ENCODE measurements at regions not wholly inside any gene's neighbourhood (a gene's known extent, or its start where the extent isn't known, plus 50 kb on each side); places are given as distances from the start of the nearest gene placed in this dataset.
"Not testable (repeated sequence)": the region's sequence is repeated elsewhere in the genome, so short reads cannot be mapped to it uniquely, and the experiment has no call there.

DNA sequence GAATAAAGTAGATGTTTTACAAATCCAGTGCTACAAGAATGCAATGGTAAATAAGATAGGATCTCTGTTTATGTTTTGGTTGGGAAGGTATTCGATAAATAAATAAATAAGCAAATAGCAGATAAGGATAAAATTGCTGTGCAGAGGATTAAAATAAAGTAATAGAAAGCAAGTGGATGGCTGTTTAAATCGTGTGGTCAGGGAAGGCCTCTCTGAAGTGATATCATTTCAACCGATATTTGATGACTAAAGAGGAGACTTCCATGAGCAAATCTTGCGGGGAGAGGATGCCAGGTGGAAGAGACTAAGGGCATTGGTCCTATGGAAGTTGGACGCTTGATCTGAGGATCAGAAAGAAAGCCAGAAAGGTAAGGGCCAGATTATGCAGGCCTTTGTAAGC lies 92.0 kb upstream of the CCN2 start:
- FAIRE-seq (no peak), DNase-seq (no peak)
- WGBS, 3 donors: 73 to 87% (median 79%) methylated on average over 5 of the region's 5 CpGs
- H3K36me3 ChIP-seq (ENCODE audit: control insufficient read depth in 3 of 3, insufficient read depth in 2 of 3, low read depth in 1 of 3, low read length in 3 of 3): no peaks in the 10 kb centered on the region
- H3K4me3 ChIP-seq (ENCODE audit: low read depth in 1 of 3, low read length in 3 of 3): no peak overlapping the region
- peaks cover 0 to 2% (median 0%) of the 10 kb centered on the region in 3 donors for H3K27me3 ChIP-seq (ENCODE audit: control insufficient read depth in 3 of 3, insufficient read depth in 3 of 3, low read length in 3 of 3)
- peaks cover 0 to 4% of the 10 kb centered on the region in 2 donors for H3K9me3 ChIP-seq (ENCODE audit: control insufficient read depth in 2 of 2, insufficient read depth in 1 of 2, low read depth in 1 of 2, low read length in 1 of 2)
- H3K4me1 ChIP-seq (ENCODE audit: control insufficient read depth in 3 of 3, insufficient read depth in 2 of 3, low read depth in 1 of 3, low read length in 2 of 3): no peaks in the 10 kb centered on the region
- no peak overlapping the region for H3K27ac ChIP-seq (ENCODE audit: low read depth in 1 of 3, low read length in 2 of 3)

DNA sequence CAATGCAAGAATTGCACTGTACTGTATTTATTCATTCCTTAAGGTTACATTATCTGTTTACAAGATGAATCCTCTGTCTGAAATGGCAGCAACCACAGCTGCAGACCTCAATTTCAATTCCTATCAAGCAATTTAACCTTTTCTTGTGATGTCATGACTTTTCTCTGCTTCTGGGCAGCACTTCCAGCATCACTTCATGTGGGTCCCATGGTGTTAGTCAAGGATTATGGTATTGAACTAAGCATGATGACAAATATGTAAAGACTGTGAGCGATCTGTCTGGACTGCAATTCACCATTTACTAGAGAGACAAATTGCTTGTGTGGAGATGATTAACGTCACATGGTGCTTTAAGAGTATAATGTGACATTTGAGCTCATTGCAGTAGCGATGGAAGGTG lies 90.5 kb upstream of the CCN2 start:
- DNase-seq (no peak), FAIRE-seq (no peak)
- Histone ChIP-seq H3K27me3 (ENCODE audit: control insufficient read depth in 3 of 3, insufficient read depth in 3 of 3, low read length in 3 of 3) (no peaks in the 10 kb centered on the region), H3K27ac (ENCODE audit: low read depth in 1 of 3, low read length in 2 of 3) (no peak overlapping the region), H3K9me3 (ENCODE audit: control insufficient read depth in 2 of 2, insufficient read depth in 1 of 2, low read depth in 1 of 2, low read length in 1 of 2) (peaks cover 0 to 4% of the 10 kb centered on the region in 2 donors), H3K4me1 (ENCODE audit: control insufficient read depth in 3 of 3, insufficient read depth in 2 of 3, low read depth in 1 of 3, low read length in 2 of 3) (no peaks in the 10 kb centered on the region), H3K36me3 (ENCODE audit: control insufficient read depth in 3 of 3, insufficient read depth in 2 of 3, low read depth in 1 of 3, low read length in 3 of 3) (no peaks in the 10 kb centered on the region), H3K4me3 (ENCODE audit: low read depth in 1 of 3, low read length in 3 of 3) (no peak overlapping the region)
- 89 to 92% (median 90%) methylated on average over 3 of the region's 3 CpGs for WGBS, 3 donors

DNA sequence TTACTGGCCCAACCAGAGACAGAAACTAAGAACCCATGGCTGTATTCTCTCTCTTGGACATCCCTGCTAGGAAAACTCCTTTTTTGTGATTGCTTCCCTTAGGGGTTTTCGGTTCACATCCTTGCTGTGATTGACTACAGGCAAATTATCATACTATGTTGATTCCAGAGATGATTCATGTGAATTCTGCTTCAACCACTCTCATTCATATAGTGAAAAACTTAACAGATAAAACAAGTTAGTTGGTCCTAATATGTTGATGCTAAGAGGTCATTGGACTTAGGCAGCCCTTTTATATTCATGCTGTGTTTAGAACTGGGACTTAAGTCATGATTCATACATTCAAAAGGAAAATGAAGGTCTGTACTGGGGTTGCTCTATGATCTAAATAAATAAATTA lies 76.9 kb upstream of the CCN2 start:
- no peak overlapping the region for H3K4me3 ChIP-seq (ENCODE audit: low read depth in 1 of 3, low read length in 3 of 3)
- no peak for FAIRE-seq
- H3K9me3 ChIP-seq (ENCODE audit: control insufficient read depth in 2 of 2, insufficient read depth in 1 of 2, low read depth in 1 of 2, low read length in 1 of 2): no peaks in the 10 kb centered on the region
- no peaks in the 10 kb centered on the region for H3K4me1 ChIP-seq (ENCODE audit: control insufficient read depth in 3 of 3, insufficient read depth in 2 of 3, low read depth in 1 of 3, low read length in 2 of 3)
- H3K36me3 ChIP-seq (ENCODE audit: control insufficient read depth in 3 of 3, insufficient read depth in 2 of 3, low read depth in 1 of 3, low read length in 3 of 3): no peaks in the 10 kb centered on the region
- H3K27ac ChIP-seq (ENCODE audit: low read depth in 1 of 3, low read length in 2 of 3): no peak overlapping the region
- no peaks in the 10 kb centered on the region for H3K27me3 ChIP-seq (ENCODE audit: control insufficient read depth in 3 of 3, insufficient read depth in 3 of 3, low read length in 3 of 3)
- 74 to 93% (median 91%) methylated on average over 1 of the region's 1 CpG for WGBS, 3 donors
- DNase-seq: no peak

DNA sequence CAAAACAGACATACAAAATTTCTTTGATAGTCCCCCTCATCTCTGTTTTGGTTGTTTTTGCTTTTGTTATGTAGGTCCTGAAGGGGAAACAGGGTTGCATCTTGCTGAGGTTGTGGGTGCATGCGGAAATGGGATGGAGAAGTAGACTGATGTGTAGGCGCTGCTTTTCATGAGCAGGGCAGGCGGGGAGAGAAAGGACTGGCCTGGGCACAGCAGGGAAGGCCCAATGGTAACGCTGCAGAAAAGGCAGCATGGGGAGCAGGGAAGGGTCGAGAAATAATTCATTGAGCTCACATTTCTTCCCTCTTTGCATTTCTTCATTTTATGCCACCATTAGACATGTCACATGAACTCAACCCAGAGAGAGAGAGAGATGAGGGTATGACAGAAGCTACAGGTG lies 74.3 kb upstream of the CCN2 start:
- H3K36me3 ChIP-seq (ENCODE audit: control insufficient read depth in 3 of 3, insufficient read depth in 2 of 3, low read depth in 1 of 3, low read length in 3 of 3): no peaks in the 10 kb centered on the region
- FAIRE-seq: no peak
- no peak overlapping the region for H3K27ac ChIP-seq (ENCODE audit: low read depth in 1 of 3, low read length in 2 of 3)
- no peak overlapping the region for H3K4me3 ChIP-seq (ENCODE audit: low read depth in 1 of 3, low read length in 3 of 3)
- H3K27me3 ChIP-seq (ENCODE audit: control insufficient read depth in 3 of 3, insufficient read depth in 3 of 3, low read length in 3 of 3): no peaks in the 10 kb centered on the region
- DNase-seq: no peak
- peaks cover 0 to 4% (median 0%) of the 10 kb centered on the region in 3 donors for H3K4me1 ChIP-seq (ENCODE audit: control insufficient read depth in 3 of 3, insufficient read depth in 2 of 3, low read depth in 1 of 3, low read length in 2 of 3)
- 84 to 95% (median 91%) methylated on average over 5 of the region's 5 CpGs for WGBS, 3 donors
- H3K9me3 ChIP-seq (ENCODE audit: control insufficient read depth in 2 of 2, insufficient read depth in 1 of 2, low read depth in 1 of 2, low read length in 1 of 2): no peaks in the 10 kb centered on the region

DNA sequence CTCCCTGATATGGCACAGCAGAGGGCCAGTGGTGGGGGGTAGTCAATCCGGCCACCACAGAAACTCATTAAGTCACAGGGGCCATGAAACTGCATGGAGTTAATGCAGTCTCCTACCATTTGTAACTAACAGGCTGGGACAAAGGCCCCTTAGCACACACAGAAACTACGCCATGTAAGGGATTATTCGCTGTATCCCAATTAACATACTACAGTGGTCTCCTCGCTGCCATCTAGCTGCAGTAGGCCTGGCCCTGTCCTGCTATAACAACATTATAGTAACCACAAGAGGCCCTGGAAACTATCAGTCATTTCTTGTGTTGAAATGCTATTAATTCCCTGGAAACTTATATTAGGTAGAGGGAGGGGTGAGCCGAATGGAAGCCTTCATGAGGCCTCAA lies 72.3 kb upstream of the CCN2 start:
- no peaks in the 10 kb centered on the region for H3K27me3 ChIP-seq (ENCODE audit: control insufficient read depth in 3 of 3, insufficient read depth in 3 of 3, low read length in 3 of 3)
- WGBS, 3 donors: 94 to 97% (median 96%) methylated on average over 5 of the region's 5 CpGs
- no peak for FAIRE-seq
- no peaks in the 10 kb centered on the region for H3K9me3 ChIP-seq (ENCODE audit: control insufficient read depth in 2 of 2, insufficient read depth in 1 of 2, low read depth in 1 of 2, low read length in 1 of 2)
- H3K27ac ChIP-seq (ENCODE audit: low read depth in 1 of 3, low read length in 2 of 3): no peak overlapping the region
- no peak for DNase-seq
- H3K4me3 ChIP-seq (ENCODE audit: low read depth in 1 of 3, low read length in 3 of 3): no peak overlapping the region
- no peaks in the 10 kb centered on the region for H3K36me3 ChIP-seq (ENCODE audit: control insufficient read depth in 3 of 3, insufficient read depth in 2 of 3, low read depth in 1 of 3, low read length in 3 of 3)
- peaks cover 0 to 4% (median 0%) of the 10 kb centered on the region in 3 donors for H3K4me1 ChIP-seq (ENCODE audit: control insufficient read depth in 3 of 3, insufficient read depth in 2 of 3, low read depth in 1 of 3, low read length in 2 of 3)

DNA sequence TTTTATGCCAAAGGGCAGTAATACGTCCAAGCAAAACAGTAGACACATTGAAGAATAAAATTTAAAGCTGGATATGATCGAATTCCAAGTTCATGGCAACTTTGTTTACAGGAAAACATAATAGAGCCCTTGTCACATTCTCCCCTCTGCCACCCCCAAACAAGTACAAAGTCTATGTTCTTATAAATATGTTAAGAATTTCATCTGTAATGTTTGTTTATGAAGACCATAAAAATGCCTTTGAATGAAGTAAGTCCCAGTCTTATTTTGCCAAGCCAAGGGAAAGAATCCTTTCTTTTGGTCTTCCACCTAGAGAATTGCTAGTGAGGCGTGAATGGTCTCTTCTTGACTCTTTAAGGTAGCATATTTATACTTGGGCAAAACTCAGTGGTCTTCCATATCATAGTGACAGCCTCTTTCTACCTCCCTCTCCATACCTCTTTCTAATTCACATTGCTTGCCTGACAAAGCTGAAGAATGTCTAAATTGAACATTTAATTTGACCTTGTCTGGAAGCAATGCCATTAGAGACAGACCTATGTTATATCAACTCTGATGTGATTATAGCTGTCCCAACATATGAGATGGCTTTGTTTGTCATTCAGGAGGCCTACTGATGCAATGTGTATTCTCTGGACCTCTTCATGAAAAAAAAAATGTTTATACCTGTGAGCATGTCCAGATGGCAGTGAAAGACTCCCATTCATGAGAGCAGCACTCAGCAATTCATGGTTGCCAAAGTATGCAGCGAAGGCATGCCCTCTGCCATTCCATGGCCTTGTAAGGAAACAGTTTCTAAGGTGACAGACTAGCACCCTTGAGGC lies 70.6 kb upstream of the CCN2 start:
- Histone ChIP-seq H3K4me3 (ENCODE audit: low read depth in 1 of 3, low read length in 3 of 3) (no peak overlapping the region), H3K27me3 (ENCODE audit: control insufficient read depth in 3 of 3, insufficient read depth in 3 of 3, low read length in 3 of 3) (no peaks in the 10 kb centered on the region), H3K4me1 (ENCODE audit: control insufficient read depth in 3 of 3, insufficient read depth in 2 of 3, low read depth in 1 of 3, low read length in 2 of 3) (peaks cover 0 to 4% (median 0%) of the 10 kb centered on the region in 3 donors), H3K36me3 (ENCODE audit: control insufficient read depth in 3 of 3, insufficient read depth in 2 of 3, low read depth in 1 of 3, low read length in 3 of 3) (no peaks in the 10 kb centered on the region), H3K9me3 (ENCODE audit: control insufficient read depth in 2 of 2, insufficient read depth in 1 of 2, low read depth in 1 of 2, low read length in 1 of 2) (no peaks in the 10 kb centered on the region), H3K27ac (ENCODE audit: low read depth in 1 of 3, low read length in 2 of 3) (no peak overlapping the region)
- DNase-seq: no peak
- FAIRE-seq: no peak
- whole genome bisulfite sequencing, 3 donors: 71 to 79% (median 72%) methylated on average over 4 of the region's 4 CpGs

DNA sequence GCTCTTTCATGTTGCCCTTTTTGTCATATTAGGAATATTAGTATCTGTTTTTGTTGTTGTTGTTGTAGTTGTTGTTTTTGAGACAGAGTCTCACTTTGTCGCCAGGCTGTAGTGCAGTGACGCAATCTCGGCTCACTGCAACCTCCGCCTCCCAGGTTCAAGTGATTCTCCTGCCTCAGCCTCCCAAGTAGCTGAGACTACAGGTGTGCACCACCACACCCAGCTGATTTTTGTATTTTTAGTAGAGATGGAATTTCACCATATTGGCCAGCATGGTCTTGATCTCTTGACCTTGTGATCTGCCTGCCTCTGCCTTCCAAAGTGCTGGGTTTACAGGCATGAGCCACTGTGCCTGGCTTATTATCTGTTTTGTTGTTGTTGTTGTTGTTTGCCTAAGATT lies 69.7 kb upstream of the CCN2 start:
- not testable (repeated sequence) for FAIRE-seq; H3K4me1 ChIP-seq (ENCODE audit: control insufficient read depth in 3 of 3, insufficient read depth in 2 of 3, low read depth in 1 of 3, low read length in 2 of 3); H3K27me3 ChIP-seq (ENCODE audit: control insufficient read depth in 3 of 3, insufficient read depth in 3 of 3, low read length in 3 of 3); DNase-seq; H3K36me3 ChIP-seq (ENCODE audit: control insufficient read depth in 3 of 3, insufficient read depth in 2 of 3, low read depth in 1 of 3, low read length in 3 of 3); H3K4me3 ChIP-seq (ENCODE audit: low read depth in 1 of 3, low read length in 3 of 3); H3K9me3 ChIP-seq (ENCODE audit: control insufficient read depth in 2 of 2, insufficient read depth in 1 of 2, low read depth in 1 of 2, low read length in 1 of 2)
- WGBS, 3 donors: 93 to 97% (median 97%) methylated on average over 4 of the region's 4 CpGs
- peak overlapping the region in 1 of 3 donors; percentile 31 for H3K27ac ChIP-seq (ENCODE audit: low read depth in 1 of 3, low read length in 2 of 3)

DNA sequence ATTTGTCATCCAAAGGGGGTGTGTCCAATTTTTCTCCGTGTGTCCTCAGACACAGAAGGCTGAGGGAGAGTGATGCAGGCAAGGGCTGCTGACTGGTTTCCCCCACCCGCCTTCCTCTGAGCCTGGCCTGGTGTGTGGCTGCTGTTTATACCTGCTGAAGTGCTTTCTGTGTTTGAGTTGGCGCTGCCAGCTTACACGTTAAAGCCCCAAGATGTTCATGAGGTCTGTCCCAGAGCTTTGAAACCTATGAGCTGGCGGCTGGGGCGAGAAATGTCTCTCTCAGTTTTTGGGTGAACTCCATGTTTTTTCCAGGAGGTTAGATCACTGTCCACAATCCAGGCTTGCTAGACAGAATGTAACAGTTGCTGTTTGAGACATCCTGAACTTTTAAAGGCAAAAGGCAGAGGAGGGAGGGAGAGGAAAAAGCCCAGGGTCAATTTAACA lies 69.0 kb upstream of the CCN2 start:
- Histone ChIP-seq H3K4me1 (ENCODE audit: control insufficient read depth in 3 of 3, insufficient read depth in 2 of 3, low read depth in 1 of 3, low read length in 2 of 3) (peaks cover 0 to 4% (median 0%) of the 10 kb centered on the region in 3 donors), H3K36me3 (ENCODE audit: control insufficient read depth in 3 of 3, insufficient read depth in 2 of 3, low read depth in 1 of 3, low read length in 3 of 3) (no peaks in the 10 kb centered on the region), H3K27ac (ENCODE audit: low read depth in 1 of 3, low read length in 2 of 3) (peak overlapping the region in 2 of 3 donors; percentile 20 to 89), H3K4me3 (ENCODE audit: low read depth in 1 of 3, low read length in 3 of 3) (no peak overlapping the region), H3K27me3 (ENCODE audit: control insufficient read depth in 3 of 3, insufficient read depth in 3 of 3, low read length in 3 of 3) (no peaks in the 10 kb centered on the region), H3K9me3 (ENCODE audit: control insufficient read depth in 2 of 2, insufficient read depth in 1 of 2, low read depth in 1 of 2, low read length in 1 of 2) (no peaks in the 10 kb centered on the region)
- WGBS, 3 donors: 61 to 69% (median 64%) methylated on average over 6 of the region's 6 CpGs
- no peak for DNase-seq
- no peak for FAIRE-seq

DNA sequence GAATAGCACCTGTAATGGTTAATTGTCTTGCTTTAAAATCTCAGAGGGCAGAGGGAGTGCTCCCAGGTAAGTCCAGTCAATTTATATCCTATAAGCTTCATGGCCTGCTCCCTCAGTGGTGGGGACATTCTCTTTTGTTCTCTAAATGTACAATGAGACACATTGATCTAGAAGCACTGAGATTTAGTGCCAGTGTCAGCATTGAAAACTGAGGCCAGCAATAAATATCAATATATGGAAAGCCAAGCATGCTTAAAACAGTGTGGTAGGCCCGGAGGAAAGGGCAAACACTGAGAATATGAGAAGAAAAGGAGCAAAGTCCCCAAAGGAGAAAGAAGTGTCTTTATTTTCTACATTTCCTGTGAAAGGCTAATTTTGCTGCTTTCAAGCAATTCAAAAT lies 68.4 kb upstream of the CCN2 start:
- no peak for DNase-seq
- Histone ChIP-seq H3K36me3 (ENCODE audit: control insufficient read depth in 3 of 3, insufficient read depth in 2 of 3, low read depth in 1 of 3, low read length in 3 of 3) (no peaks in the 10 kb centered on the region), H3K27ac (ENCODE audit: low read depth in 1 of 3, low read length in 2 of 3) (peak overlapping the region in 1 of 3 donors; percentile 12), H3K9me3 (ENCODE audit: control insufficient read depth in 2 of 2, insufficient read depth in 1 of 2, low read depth in 1 of 2, low read length in 1 of 2) (no peaks in the 10 kb centered on the region), H3K4me3 (ENCODE audit: low read depth in 1 of 3, low read length in 3 of 3) (no peak overlapping the region), H3K4me1 (ENCODE audit: control insufficient read depth in 3 of 3, insufficient read depth in 2 of 3, low read depth in 1 of 3, low read length in 2 of 3) (peaks cover 0 to 4% (median 0%) of the 10 kb centered on the region in 3 donors), H3K27me3 (ENCODE audit: control insufficient read depth in 3 of 3, insufficient read depth in 3 of 3, low read length in 3 of 3) (no peaks in the 10 kb centered on the region)
- 56 to 71% (median 68%) methylated on average over 1 of the region's 1 CpG for WGBS, 3 donors
- no peak for FAIRE-seq
